ENCODE measurements at regions not wholly inside any gene's neighbourhood (a gene's known extent, or its start where the extent isn't known, plus 50 kb on each side); places are given as distances from the start of the nearest gene placed in this dataset.

DNA sequence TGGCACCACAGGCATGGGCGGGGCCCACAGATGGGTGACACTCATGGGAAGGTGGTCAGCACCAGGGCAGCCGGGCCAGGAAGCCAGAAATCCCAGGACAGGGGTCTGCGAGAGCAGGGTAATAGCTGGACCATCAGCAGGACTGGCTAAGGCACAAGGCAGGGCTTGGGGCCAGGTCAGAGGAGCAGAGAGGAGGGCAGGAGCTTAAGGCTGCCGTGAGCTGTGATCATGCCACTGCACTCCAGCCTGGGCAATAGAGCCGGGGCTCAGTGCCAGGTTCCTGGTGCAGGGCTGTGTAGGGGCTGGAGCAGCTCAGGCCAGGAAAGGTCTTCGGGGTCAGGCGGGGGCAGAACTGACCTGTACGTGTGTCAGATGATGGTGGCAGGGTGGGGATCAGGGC, 64.2 kb upstream of the LINGO1 start:
- no peak for TF ChIP-seq CTCF (conservative IDR thresholded peaks at IDR 0.05; ENCODE audit: low read depth)
- no peak for DNase-seq (ENCODE audit: low spot score)
- ChIA-PET CTCF (no interaction called here), POLR2A (ENCODE audit: low non-redundant PET) (no interaction called here)
- H3K27ac ChIP-seq, result no peak overlapping the region

GRCh38 chr15:77695961-77696582, 63.4 kb upstream of the LINGO1 start:
- TF ChIP-seq CTCF (conservative IDR thresholded peaks at IDR 0.05; ENCODE audit: low read depth), result no peak
- no peak for DNase-seq (ENCODE audit: low spot score)
- no peak overlapping the region for H3K27ac ChIP-seq
- POLR2A ChIA-PET (ENCODE audit: low non-redundant PET), result no interaction called here
- CTCF ChIA-PET, result no interaction called here

DNA sequence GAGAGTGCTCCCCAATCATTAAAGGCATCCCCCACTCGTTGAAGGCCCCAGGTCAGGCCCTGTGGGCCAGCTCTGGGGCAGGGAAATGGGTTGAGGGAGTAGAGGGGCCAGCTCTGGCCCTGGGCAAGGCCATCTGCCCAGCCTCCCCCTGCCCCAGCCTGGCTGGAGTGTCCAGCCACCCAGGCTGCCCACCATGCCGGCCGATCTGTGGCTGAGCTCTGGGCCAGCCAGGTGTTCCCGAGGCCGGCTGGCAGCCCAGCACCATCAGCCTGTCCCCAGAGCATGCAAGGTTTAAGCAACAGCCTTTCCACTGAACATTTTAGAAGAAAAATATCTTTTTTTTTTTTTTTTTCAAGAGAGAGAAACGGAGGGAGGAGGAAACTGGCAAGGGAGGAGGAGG, 62.8 kb upstream of the LINGO1 start:
- CTCF ChIA-PET, result interaction anchor here (0.5 to 0.6 kb wide), 2 partner anchors 436 to 896 kb away, joined by 4 to 5 read pairs; no protein-coding TSS in a partner anchor
- no peak overlapping the region for H3K27ac ChIP-seq
- POLR2A ChIA-PET (ENCODE audit: low non-redundant PET), result no interaction called here
- no peak for TF ChIP-seq CTCF (conservative IDR thresholded peaks at IDR 0.05; ENCODE audit: low read depth)
- DNase-seq (ENCODE audit: low spot score), result no peak

DNA sequence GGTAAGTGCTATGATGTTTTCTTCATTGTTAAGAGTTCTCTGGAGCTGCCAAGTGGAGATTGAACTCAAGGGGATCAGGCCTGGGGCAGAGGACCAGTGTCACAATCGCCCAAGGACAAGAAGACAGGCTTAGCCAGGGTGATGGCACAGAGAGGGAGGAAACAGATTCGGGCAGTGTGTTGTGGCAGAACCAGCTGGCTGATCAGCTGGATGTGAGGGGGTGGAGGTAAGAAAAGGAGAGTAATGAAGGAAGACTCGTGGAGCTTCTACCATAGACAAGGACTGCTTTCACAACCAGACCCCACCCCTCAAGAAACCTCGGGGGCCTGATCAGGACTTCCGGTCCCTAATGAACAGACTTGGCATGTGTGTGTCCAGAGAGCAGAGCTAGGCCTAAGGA, 60.9 kb upstream of the LINGO1 start:
- ChIA-PET POLR2A (ENCODE audit: low non-redundant PET) (no interaction called here), CTCF (no interaction called here)
- no peak for TF ChIP-seq CTCF (conservative IDR thresholded peaks at IDR 0.05; ENCODE audit: low read depth)
- no peak for DNase-seq (ENCODE audit: low spot score)
- H3K27ac ChIP-seq, result no peak overlapping the region

DNA sequence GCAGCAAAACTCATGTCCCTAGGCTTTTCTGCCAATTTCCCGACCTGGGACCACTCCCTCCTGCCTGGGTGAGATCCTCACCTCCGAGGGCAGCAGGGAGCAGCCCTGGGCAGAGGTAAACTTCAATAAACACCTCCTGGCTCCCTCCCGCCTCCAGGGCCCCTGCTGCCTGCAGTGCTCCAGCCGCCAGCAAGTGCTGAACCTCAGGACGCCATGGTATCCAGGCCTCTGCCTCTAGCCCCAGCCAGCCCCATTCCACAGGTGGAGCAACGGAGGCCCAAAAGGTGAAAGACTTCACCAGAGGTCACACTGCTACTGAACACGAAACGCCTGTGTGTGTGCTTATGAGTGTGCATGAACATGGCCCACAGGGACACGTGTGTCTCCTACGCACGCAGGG, 59.9 kb upstream of the LINGO1 start:
- no peak overlapping the region for H3K27ac ChIP-seq
- POLR2A ChIA-PET (ENCODE audit: low non-redundant PET), result no interaction called here
- DNase-seq (ENCODE audit: low spot score), result no peak
- TF ChIP-seq CTCF (conservative IDR thresholded peaks at IDR 0.05; ENCODE audit: low read depth), result no peak
- CTCF ChIA-PET, result no interaction called here

GRCh38 chr15:77691607-77692006, 58.9 kb upstream of the LINGO1 start:
- ChIA-PET CTCF (no interaction called here), POLR2A (ENCODE audit: low non-redundant PET) (no interaction called here)
- TF ChIP-seq CTCF (conservative IDR thresholded peaks at IDR 0.05; ENCODE audit: low read depth), result no peak

GRCh38 chr15:77689821-77690220, 57.1 kb upstream of the LINGO1 start:
- POLR2A ChIA-PET (ENCODE audit: low non-redundant PET), result no interaction called here
- CTCF ChIA-PET, result no interaction called here
- TF ChIP-seq CTCF (conservative IDR thresholded peaks at IDR 0.05; ENCODE audit: low read depth), result no peak
- H3K27ac ChIP-seq, result no peak overlapping the region
- no peak for DNase-seq (ENCODE audit: low spot score)

More at GRCh38 chr15:77691607-77692006, 58.9 kb upstream of the LINGO1 start:
- DNase-seq (ENCODE audit: low spot score), result no peak
- H3K27ac ChIP-seq, result no peak overlapping the region

Measured in RWPE1 (cell line).